Inflammatory macrophage treated with lipopolysaccharide for 1 hour (primary cell): ENCODE measurements at regions not wholly inside any gene's neighbourhood (a gene's known extent, or its start where the extent isn't known, plus 50 kb on each side); places are given as distances from the start of the nearest gene placed in this dataset.

Experiments
- DNase-seq, 2 donors: peaks; one replicate each; pipeline ENCODE4 v3.0.0-alpha.2; 2020 to 2022

GRCh38 chr15:87224404-87224803 lies 1032.1 kb downstream of the NTRK3 start:
- DNase-seq = no peak

- DNase-seq = no peak
Observed at GRCh38 chr15:87219650-87220615, 1036.6 kb downstream of the NTRK3 start.

GRCh38 chr15:87215100-87215499 lies 1041.4 kb downstream of the NTRK3 start:
- no peak for DNase-seq

- DNase-seq = no peak
Observed at GRCh38 chr15:87213626-87214025, 1042.9 kb downstream of the NTRK3 start.

- DNase-seq = no peak
Observed at GRCh38 chr15:87212041-87212440, 1044.5 kb downstream of the NTRK3 start.

GRCh38 chr15:87211547-87211946 lies 1045.0 kb downstream of the NTRK3 start:
- DNase-seq = no peak

- no peak for DNase-seq
Observed at GRCh38 chr15:87209891-87210689, 1046.4 kb downstream of the NTRK3 start.

- no peak for DNase-seq
Observed at GRCh38 chr15:87207990-87208580, 1048.5 kb downstream of the NTRK3 start.

- DNase-seq = no peak
Observed at GRCh38 chr15:87207251-87207650, 1049.3 kb downstream of the NTRK3 start.

GRCh38 chr15:87201986-87202385 lies 1054.6 kb downstream of the NTRK3 start:
- no peak for DNase-seq

GRCh38 chr15:87200149-87200548 lies 1056.4 kb downstream of the NTRK3 start:
- no peak for DNase-seq

GRCh38 chr15:87197981-87198380 lies 1058.6 kb downstream of the NTRK3 start:
- DNase-seq = no peak

- no peak for DNase-seq
Observed at GRCh38 chr15:87196498-87196897, 1060.0 kb downstream of the NTRK3 start.

GRCh38 chr15:87193481-87193880 lies 1063.1 kb downstream of the NTRK3 start:
- no peak for DNase-seq

GRCh38 chr15:87167706-87168105 lies 1088.0 kb downstream of the AGBL1 start:
- no peak for DNase-seq

GRCh38 chr15:87167055-87167454 lies 1087.4 kb downstream of the AGBL1 start:
- DNase-seq = no peak

- DNase-seq = no peak
Observed at GRCh38 chr15:87155771-87156170, 1076.1 kb downstream of the AGBL1 start.

GRCh38 chr15:87154761-87155160 lies 1075.1 kb downstream of the AGBL1 start:
- DNase-seq = no peak

GRCh38 chr15:87151202-87151748 lies 1071.6 kb downstream of the AGBL1 start:
- no peak for DNase-seq

GRCh38 chr15:87145696-87146095 lies 1066.0 kb downstream of the AGBL1 start:
- no peak for DNase-seq

- no peak for DNase-seq
Observed at GRCh38 chr15:87144775-87145174, 1065.1 kb downstream of the AGBL1 start.

- DNase-seq = no peak
Observed at GRCh38 chr15:87142096-87142495, 1062.4 kb downstream of the AGBL1 start.

GRCh38 chr15:87135109-87135508 lies 1055.4 kb downstream of the AGBL1 start:
- no peak for DNase-seq
